Right hindlimb (tissue), 1 donor: ENCODE measurements at regions not wholly inside any gene's neighbourhood (a gene's known extent, or its start where the extent isn't known, plus 50 kb on each side); places are given as distances from the start of the nearest gene placed in this dataset.
"Not testable (repeated sequence)": the region's sequence is repeated elsewhere in the genome, so short reads cannot be mapped to it uniquely, and the experiment has no call there.

Experiments
- DNase-seq: peaks from one replicate; pipeline ENCODE4 v3.0.0-alpha.2; 2018

DNA sequence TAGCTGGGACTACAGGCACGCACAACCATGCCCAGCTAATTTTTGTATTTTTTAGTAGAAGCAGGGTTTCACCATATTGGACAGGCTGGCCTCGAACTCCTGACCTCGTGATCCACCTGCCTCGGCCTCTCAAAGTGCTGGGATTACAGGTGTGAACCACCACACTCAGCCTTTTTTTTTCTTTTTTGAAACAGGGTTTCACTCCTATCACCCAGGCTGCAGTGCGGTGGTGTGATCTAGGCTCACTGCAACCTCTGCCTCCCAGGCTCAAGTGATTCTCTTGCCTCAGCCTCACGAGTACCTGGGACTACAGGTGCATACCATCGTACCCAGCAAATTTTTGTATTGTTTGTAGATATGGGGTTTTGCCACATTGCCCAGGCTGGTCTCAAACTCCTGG, 280.9 kb downstream of the GOLGA6L6 start:
- not testable (repeated sequence) for DNase-seq

DNA sequence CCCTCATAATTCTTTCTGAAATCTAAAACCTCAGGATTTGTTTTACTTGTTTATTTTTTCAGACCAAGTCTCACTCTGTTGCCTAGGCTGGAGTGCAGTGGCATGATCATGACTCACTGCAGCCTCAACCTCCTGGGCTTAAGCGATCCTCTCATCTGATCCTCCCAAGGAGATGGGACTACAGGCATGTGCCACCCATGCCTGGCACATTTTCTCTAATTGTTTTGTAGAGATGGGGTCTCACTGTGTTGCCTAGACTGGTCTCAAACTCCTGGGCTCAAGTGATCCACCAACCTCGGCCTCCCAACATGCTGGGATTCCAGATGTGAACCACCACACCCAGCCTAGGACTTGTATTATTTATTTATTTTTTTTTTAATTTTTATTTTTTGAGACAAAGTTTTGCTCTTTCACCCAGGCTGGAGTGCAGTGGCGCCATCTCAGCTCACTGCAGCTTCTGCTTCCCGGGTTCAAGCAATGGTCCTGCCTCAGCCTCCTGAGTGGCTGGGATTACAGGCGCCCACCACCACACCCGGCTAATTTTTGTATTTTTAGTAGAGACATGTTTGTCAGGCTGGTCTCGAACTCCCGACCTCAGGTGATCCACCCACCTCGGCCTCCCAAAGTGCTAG, 281.9 kb downstream of the GOLGA6L6 start:
- not testable (repeated sequence) for DNase-seq

- DNase-seq = not testable (repeated sequence)
Observed at GRCh38 chr15:20256394-20256793, 285.2 kb downstream of the GOLGA6L6 start.

DNA sequence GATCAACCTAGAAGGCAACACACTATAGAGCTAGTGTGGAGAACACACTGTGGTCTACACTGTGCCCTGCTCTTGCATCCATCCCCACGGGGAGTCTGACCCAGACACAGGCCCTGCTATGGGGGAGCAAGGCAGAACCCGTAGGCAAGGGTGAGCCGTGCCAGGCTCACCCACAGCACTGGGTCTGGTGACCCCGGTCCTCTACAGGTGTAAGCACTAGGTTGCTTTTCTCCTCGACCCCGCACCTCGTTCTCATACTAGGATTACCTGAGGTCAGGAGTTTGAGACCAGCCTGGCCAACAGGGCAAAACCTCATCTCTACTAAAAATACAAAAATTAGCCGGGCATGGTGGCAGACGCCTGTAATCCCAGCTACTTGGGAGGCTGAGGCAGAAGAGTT, 286.0 kb downstream of the GOLGA6L6 start:
- not testable (repeated sequence) for DNase-seq

DNA sequence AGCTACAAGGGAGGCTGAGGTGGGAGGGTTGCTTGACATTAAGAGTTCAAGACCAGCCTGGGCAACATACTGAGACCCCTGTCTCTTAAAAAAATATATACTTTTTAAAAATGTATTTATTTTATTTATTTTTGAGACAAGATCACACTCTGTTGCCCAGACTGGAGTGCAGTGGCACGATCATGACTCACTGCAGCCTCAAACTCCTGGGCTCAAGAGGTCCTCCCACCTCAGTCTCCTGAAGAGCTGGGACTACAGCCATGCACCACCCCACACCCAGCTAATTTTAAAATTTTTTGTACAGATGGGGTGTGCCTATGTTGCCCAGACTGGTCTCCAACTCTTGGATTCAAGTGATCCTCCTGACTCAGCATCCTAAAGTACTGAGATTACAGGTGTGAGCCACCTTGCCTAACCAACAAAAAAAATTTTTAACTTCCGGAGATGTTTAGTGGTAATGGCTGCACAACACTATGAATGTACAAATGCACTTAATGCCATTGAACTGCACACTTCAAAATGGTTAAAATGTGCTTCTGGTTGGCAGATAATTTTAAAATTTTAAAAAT, 288.5 kb downstream of the GOLGA6L6 start:
- DNase-seq = not testable (repeated sequence)

DNA sequence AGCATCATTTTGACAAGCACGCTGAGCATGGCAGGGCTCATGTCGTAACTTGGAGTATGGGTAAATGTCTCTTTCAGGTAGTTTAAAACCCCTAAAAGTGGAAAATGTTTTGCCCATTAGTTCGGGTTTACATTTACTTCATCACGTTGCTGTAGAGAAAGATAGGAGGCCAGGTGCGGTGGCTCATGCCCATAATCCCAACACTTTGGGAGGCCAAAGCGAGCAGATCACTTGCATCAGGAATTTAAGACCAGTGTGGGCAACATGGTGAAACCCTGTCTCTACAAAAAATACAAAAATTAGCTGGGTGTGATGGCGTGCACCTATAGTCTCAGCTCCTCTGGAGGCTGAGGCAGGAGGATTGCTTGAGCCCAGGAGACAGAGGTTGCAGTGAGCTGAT, 289.6 kb downstream of the GOLGA6L6 start:
- not testable (repeated sequence) for DNase-seq

DNA sequence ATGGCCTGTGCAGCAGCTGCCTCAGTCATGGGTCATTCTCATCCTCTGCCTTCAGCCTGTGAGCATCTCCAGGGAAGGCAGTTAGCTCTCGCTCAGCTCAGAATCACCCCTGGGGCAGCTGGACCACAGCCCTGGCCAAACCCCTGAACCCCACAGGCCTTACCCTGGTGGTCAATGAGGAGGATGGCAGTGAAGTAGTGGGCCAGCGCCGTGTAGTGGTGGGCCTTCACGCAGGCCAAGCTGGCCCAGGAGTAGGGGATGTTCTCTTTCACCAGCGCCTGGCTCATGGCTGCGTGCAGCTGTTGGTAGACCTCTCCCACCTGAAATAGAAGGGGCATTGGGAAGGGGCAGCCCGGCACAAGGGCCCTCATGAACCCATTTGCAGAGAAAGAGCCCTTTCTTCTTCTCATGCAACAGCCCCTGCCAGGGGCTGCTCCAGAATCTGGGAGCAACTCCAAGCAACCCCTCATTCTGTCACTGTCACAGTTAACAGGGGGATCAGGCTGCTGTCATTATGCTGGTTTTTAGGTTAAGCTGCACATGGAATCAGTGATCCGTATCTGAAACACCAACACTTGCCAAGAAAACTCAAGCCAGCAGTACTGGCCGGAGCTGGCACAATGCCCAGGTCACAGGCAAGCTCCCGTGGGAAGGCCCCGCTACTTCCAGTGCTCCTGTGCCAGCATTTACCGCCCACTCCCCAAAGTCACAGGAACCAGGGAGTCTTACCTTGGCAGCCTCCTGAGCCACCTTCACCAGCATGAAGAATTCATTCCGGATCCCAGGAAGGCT, 290.2 kb downstream of the GOLGA6L6 start:
- DNase-seq = not testable (repeated sequence)

GRCh38 chr15:20250206-20250605, 291.4 kb downstream of the GOLGA6L6 start:
- not testable (repeated sequence) for DNase-seq

DNA sequence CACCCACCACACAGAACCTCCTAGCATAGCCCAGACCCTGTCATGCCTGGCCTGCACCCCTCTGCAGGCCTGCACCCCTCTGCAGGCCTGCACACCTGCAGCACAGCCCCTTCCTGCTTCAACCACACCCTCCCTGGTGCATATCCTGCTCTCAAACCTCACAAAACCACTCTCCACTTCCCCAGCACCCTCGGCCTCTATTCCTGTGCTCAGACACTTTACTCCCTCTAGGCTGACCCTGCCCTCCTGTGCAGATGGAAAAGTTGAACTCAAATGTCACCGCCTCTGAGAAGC, 292.0 kb downstream of the GOLGA6L6 start:
- not testable (repeated sequence) for DNase-seq

DNA sequence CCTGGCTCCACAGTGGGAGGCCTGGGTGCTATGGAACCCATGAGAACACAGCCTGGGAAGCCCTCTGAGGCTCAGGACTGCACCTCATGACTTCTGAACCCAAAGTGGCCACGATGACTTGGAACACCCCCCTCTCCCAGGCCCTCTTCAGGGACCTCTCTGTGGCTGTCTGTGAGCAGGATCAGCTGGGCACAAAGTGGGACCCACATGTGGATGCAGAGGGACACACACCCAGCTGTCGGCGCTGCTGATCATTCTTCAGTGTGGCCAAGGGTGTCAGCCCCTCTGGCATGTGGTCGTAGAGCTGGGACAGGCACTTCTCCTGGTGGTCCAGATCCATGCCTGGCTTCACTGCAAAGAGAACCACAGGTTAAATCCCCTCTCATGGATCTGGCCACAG, 293.2 kb downstream of the GOLGA6L6 start:
- not testable (repeated sequence) for DNase-seq

GRCh38 chr15:20247137-20247536, 294.5 kb downstream of the GOLGA6L6 start:
- DNase-seq = not testable (repeated sequence)

GRCh38 chr15:20246624-20247023, 295.0 kb downstream of the GOLGA6L6 start:
- DNase-seq = not testable (repeated sequence)

DNA sequence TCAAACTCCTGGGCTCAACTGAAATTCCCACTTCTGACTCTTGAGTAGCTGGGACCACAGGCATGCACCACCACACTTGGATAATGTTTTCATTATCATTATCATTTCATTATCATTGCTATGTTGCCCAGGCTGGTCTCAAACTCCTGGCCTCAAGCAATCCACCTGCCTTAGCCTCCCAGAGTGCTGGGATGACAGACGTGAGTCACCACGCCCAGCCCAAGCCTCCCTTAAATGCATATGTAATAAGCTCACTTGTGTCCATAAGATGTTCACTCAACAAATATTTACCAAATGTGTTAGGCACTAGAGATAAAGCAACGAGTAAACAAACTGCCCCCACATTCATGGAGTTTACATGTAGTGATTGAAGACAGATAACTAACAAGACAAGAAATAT, 295.7 kb downstream of the GOLGA6L6 start:
- not testable (repeated sequence) for DNase-seq

- not testable (repeated sequence) for DNase-seq
Observed at GRCh38 chr15:20244792-20245191, 296.8 kb downstream of the GOLGA6L6 start.

- not testable (repeated sequence) for DNase-seq
Observed at GRCh38 chr15:20243486-20244240, 297.9 kb downstream of the GOLGA6L6 start.

GRCh38 chr15:20240366-20240917, 301.2 kb downstream of the GOLGA6L6 start:
- not testable (repeated sequence) for DNase-seq

DNA sequence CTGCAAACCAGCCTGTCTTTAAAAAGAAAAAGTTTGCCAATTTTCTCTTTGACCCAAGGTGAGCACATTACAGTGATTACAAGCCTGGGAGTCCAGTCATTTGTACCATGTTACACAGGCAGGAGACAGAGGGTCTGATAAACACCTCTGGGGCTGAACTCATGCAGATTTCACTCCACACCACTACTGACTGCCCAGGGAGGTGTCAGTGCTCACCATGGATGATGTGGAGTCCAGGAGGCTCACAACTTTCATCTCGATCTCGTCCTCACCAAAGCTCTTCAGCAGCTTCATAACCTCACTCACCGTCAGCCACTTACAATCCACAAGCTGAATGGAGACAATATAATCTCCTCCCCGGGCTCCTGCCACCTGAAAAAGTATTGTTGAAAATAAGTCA, 302.4 kb downstream of the GOLGA6L6 start:
- DNase-seq = not testable (repeated sequence)

DNA sequence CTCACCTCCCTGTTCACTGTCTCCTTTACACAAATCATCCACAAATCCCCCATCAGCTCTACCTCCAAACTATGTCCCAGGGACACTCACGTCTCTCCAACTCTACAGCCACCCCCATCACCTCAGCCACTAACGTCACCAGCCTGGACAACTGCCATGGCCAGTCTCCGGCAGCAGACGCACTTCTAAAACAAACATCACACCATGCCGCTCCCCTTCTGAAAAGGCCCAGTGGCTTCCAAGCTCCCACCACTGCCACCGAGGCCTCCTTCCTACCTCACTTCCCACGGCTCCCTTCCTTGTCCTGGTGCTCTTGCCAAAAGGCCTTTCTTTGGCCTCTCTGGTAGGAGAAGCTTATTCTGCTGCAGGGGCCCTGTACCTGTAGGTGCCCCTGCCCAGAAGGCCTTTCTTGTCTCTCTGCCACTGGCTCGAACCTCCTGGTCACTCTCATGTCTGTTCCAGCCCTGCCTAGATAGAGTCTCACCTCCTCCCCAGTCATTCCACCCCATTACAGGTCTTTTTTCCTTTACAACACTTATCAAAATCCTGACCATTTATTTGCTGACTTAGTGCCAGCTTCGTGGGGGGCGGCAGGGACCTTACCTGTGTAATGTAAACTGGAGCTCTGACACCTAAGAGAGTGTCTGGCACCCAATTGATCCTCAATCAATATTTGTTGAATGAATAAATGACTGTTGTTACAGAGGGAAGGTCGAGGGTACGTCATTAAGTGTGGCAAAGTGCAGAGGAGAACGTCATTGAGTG, 304.2 kb downstream of the GOLGA6L6 start:
- DNase-seq = not testable (repeated sequence)

GRCh38 chr15:20235728-20236127, 305.9 kb downstream of the GOLGA6L6 start:
- not testable (repeated sequence) for DNase-seq

DNA sequence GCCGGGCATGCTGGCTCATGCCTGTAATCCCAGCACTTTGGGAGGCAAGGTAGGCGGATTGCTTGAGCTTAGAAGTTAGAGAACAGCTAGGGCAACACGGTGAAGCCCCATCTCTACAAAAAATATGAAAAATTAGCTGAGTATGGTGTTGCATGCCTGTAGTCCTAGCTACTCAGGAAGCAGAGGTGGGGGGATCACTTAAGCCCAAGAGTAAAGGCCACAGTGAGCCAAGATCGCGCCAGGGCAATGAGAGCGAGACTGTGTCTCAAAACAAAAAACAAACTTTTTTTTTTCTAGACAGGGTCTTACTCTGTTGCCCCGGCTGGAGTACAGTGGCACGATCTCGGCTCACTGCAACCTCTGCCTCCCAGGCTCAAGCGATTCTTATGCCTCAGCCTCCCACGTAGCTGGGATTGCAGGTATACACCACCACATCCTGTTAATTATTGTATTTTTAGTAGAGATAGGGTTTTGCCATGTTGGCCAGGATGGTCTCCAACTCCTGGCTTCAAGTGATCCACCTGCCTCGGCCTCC, 307.5 kb downstream of the GOLGA6L6 start:
- DNase-seq = not testable (repeated sequence)

GRCh38 chr15:20232457-20232856, 309.1 kb downstream of the GOLGA6L6 start:
- DNase-seq = not testable (repeated sequence)

DNA sequence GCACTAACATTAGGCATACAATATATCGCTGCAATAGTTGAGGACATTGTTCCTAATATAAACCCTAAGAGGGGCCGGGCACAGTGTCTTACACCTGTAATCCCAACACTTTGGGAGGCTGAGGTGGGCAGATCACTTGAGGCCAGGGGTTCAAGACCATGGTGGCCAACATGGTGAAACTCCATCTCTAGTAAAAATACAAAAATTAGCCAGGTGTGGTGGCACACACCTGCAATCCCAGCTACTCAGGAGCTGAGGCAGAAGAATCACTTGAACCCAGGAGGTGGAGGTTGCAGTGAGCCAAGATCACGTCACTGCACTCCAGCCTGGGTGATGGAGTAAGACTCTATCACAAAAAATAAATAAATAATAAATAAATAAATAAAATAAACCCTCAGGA, 310.9 kb downstream of the GOLGA6L6 start:
- not testable (repeated sequence) for DNase-seq
